Endothelial cell of umbilical vein (primary cell): ENCODE measurements at regions not wholly inside any gene's neighbourhood (a gene's known extent, or its start where the extent isn't known, plus 50 kb on each side); places are given as distances from the start of the nearest gene placed in this dataset.

Experiments used
- GATA2 ChIP-seq: IDR thresholded peaks from 2 replicates; pipeline ENCODE4 v1.7.0; 2011; ENCODE audit warnings: low read depth, mild to moderate bottlenecking, moderate library complexity, mixed read lengths, low read length; ENCODE audit not compliant: insufficient read length, insufficient read depth
- POLR2A ChIP-seq: IDR thresholded peaks from 2 replicates; pipeline ENCODE4 v1.6.1; 2012; ENCODE audit warnings: low read depth, mild to moderate bottlenecking, control low read depth, low read length
- POLR2AphosphoS5 ChIP-seq: IDR thresholded peaks from 2 replicates; pipeline ENCODE4 v1.6.1; 2012; ENCODE audit warnings: low read depth, mild to moderate bottlenecking, control low read depth, low read length, moderate library complexity; ENCODE audit not compliant: insufficient read depth
- TF ChIP-seq, protein P1 (sequence below), 2 donors: IDR thresholded peaks; 1 replicate in 1 of 2; 2 replicates in 1 of 2; pipeline ENCODE4 v1.5.1; 2011; ENCODE audit warnings: low read length in 2 of 2, mild to moderate bottlenecking in 2 of 2, moderate library complexity in 2 of 2, control low read depth in 1 of 2, inconsistent platforms in 1 of 2, low read depth in 1 of 2; ENCODE audit not compliant: insufficient read depth in 1 of 2; ENCODE audit errors: extremely low read depth in 1 of 2

DNA sequence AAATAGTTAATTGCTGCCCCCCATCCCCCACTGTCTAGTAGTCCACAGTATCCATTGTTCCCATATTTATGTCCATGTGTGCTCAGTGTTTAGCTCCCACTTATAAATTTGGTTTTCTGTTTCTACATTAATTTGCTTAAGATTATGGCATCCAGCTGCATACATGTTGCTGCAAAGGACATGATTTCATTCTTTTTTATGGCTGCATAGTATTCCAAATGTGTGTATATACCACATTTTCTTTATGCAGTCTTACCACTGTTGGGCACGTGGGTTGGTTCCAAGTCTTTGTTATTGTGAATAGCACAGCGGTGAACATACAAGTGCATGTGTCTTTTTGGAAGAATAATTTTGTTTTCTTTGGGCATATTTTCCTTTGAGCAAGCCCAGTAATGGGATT is 113.0 kb upstream of the LNX1 start:
- TF ChIP-seq POLR2A (no peak), POLR2AphosphoS5 (no peak), GATA2 (no peak)
- TF ChIP-seq, protein P1, sequence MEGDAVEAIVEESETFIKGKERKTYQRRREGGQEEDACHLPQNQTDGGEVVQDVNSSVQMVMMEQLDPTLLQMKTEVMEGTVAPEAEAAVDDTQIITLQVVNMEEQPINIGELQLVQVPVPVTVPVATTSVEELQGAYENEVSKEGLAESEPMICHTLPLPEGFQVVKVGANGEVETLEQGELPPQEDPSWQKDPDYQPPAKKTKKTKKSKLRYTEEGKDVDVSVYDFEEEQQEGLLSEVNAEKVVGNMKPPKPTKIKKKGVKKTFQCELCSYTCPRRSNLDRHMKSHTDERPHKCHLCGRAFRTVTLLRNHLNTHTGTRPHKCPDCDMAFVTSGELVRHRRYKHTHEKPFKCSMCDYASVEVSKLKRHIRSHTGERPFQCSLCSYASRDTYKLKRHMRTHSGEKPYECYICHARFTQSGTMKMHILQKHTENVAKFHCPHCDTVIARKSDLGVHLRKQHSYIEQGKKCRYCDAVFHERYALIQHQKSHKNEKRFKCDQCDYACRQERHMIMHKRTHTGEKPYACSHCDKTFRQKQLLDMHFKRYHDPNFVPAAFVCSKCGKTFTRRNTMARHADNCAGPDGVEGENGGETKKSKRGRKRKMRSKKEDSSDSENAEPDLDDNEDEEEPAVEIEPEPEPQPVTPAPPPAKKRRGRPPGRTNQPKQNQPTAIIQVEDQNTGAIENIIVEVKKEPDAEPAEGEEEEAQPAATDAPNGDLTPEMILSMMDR (IDR thresholded peaks at IDR 0.05; ENCODE audit: extremely low read depth in 1 of 2, insufficient read depth in 1 of 2, low read depth in 1 of 2, low read length in 2 of 2) = no peak
